ENCODE measurements at regions not wholly inside any gene's neighbourhood (a gene's known extent, or its start where the extent isn't known, plus 50 kb on each side); places are given as distances from the start of the nearest gene placed in this dataset.

DNA sequence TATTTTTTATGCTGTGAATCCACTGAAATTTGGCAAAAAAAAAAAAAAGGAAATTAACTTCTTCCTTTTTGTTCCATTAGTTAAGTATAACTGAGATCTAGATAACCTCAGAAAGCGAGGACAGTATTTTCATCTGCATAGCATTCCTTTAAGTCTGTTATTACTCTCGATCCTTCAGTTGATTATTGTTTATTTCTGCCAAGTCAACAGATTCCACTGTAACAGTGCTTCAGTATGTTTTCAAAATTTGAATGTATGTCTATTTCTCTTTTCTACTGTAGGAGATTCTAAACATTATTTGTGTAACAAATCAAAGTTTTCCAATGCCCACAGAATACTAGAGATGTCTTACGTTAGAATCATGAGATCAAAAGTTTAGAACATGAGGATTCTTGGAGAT lies 133.1 kb upstream of the RGPD4 start:
- Histone ChIP-seq H3K27me3 (no peaks in the 10 kb centered on the region), H3K9me3 (no peaks in the 10 kb centered on the region), H3K27ac (no peak overlapping the region), H3K36me3 (replicated peaks in 1 of 2; ENCODE audit: insufficient read depth in 1 of 2, low read depth in 2 of 2) (no peaks in the 10 kb centered on the region), H3K4me1 (no peaks in the 10 kb centered on the region), H3K4me3 (no peak overlapping the region)
- TF ChIP-seq, protein P1, sequence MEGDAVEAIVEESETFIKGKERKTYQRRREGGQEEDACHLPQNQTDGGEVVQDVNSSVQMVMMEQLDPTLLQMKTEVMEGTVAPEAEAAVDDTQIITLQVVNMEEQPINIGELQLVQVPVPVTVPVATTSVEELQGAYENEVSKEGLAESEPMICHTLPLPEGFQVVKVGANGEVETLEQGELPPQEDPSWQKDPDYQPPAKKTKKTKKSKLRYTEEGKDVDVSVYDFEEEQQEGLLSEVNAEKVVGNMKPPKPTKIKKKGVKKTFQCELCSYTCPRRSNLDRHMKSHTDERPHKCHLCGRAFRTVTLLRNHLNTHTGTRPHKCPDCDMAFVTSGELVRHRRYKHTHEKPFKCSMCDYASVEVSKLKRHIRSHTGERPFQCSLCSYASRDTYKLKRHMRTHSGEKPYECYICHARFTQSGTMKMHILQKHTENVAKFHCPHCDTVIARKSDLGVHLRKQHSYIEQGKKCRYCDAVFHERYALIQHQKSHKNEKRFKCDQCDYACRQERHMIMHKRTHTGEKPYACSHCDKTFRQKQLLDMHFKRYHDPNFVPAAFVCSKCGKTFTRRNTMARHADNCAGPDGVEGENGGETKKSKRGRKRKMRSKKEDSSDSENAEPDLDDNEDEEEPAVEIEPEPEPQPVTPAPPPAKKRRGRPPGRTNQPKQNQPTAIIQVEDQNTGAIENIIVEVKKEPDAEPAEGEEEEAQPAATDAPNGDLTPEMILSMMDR (IDR thresholded peaks at IDR 0.05) = no peak
- TF ChIP-seq POLR2A (IDR thresholded peaks at IDR 0.05) = no peak
- intact Hi-C loops (cut with DNase I) = no loop called here
- no peak for DNase-seq
- ATAC-seq = no peak
- WGBS, 2 donors = 67 to 69% methylated on average over 3 of the region's 3 CpGs

- Histone ChIP-seq H3K4me1 (no peaks in the 10 kb centered on the region), H3K36me3 (replicated peaks in 1 of 2; ENCODE audit: insufficient read depth in 1 of 2, low read depth in 2 of 2) (no peaks in the 10 kb centered on the region), H3K9me3 (no peaks in the 10 kb centered on the region), H3K4me3 (no peak overlapping the region), H3K27me3 (no peaks in the 10 kb centered on the region), H3K27ac (no peak overlapping the region)
- DNase-seq (no peak), ATAC-seq (no peak)
- intact Hi-C loops (cut with DNase I) = no loop called here
- no peak for TF ChIP-seq POLR2A (IDR thresholded peaks at IDR 0.05)
- TF ChIP-seq, protein P1 (IDR thresholded peaks at IDR 0.05) = no peak
- WGBS, 2 donors = 54 to 71% methylated on average over 5 of the region's 5 CpGs
These were observed 132.0 kb upstream of the RGPD4 start for GRCh38 chr2:107694667-107695066.

- Histone ChIP-seq H3K27ac (no peak overlapping the region), H3K4me1 (no peaks in the 10 kb centered on the region), H3K4me3 (no peak overlapping the region), H3K27me3 (no peaks in the 10 kb centered on the region), H3K9me3 (no peaks in the 10 kb centered on the region), H3K36me3 (replicated peaks in 1 of 2; ENCODE audit: insufficient read depth in 1 of 2, low read depth in 2 of 2) (no peaks in the 10 kb centered on the region)
- ATAC-seq (no peak), DNase-seq (no peak)
- no peak for TF ChIP-seq POLR2A (IDR thresholded peaks at IDR 0.05)
- TF ChIP-seq, protein P1 (IDR thresholded peaks at IDR 0.05) = no peak
- intact Hi-C loops (cut with DNase I) = no loop called here
These were observed 129.3 kb upstream of the RGPD4 start for GRCh38 chr2:107697385-107697784.

DNA sequence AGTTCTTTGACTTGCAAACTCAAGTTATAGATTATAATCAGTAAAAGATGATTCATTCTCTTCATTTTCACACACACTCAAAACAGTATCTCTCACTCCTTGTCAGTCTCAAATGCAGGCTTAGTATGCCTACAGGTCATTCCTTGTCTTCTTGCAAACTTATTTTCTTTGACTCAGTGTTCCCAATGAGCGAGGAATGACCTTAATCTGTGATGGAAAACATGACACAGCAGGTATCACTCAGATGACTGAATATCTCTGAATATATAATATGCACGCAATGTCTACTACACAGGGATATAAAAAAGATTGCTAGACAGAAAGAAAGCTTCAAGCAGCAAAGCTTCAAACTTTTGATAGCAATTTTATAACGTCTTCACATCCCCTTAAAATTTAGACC lies 127.8 kb upstream of the RGPD4 start:
- ATAC-seq (no peak), DNase-seq (no peak)
- Histone ChIP-seq H3K36me3 (replicated peaks in 1 of 2; ENCODE audit: insufficient read depth in 1 of 2, low read depth in 2 of 2) (no peaks in the 10 kb centered on the region), H3K4me1 (no peaks in the 10 kb centered on the region), H3K4me3 (no peak overlapping the region), H3K27ac (no peak overlapping the region), H3K9me3 (no peaks in the 10 kb centered on the region), H3K27me3 (no peaks in the 10 kb centered on the region)
- TF ChIP-seq POLR2A (IDR thresholded peaks at IDR 0.05) = no peak
- TF ChIP-seq, protein P1 (IDR thresholded peaks at IDR 0.05) = no peak
- WGBS, 2 donors = 53 to 64% methylated on average over 3 of the region's 3 CpGs
- intact Hi-C loops (cut with DNase I) = no loop called here

GRCh38 chr2:107700073-107700472 lies 126.6 kb upstream of the RGPD4 start:
- H3K4me3 ChIP-seq = no peak overlapping the region
- H3K27me3 ChIP-seq = no peaks in the 10 kb centered on the region
- H3K9me3 ChIP-seq = no peaks in the 10 kb centered on the region
- no peaks in the 10 kb centered on the region for H3K36me3 ChIP-seq (replicated peaks in 1 of 2; ENCODE audit: insufficient read depth in 1 of 2, low read depth in 2 of 2)
- H3K4me1 ChIP-seq = no peaks in the 10 kb centered on the region
- 53 to 85% methylated on average over 1 of the region's 1 CpG for WGBS, 2 donors
- TF ChIP-seq, protein P1 (IDR thresholded peaks at IDR 0.05) = no peak
- no peak for TF ChIP-seq POLR2A (IDR thresholded peaks at IDR 0.05)
- intact Hi-C loops (cut with DNase I) = no loop called here
- no peak for ATAC-seq
- no peak for DNase-seq
- H3K27ac ChIP-seq = no peak overlapping the region
